IMR-90 (cell line): ENCODE measurements at regions not wholly inside any gene's neighbourhood (a gene's known extent, or its start where the extent isn't known, plus 50 kb on each side); places are given as distances from the start of the nearest gene placed in this dataset.

Experiments
- CEBPB ChIP-seq: IDR thresholded peaks from 2 replicates; pipeline ENCODE4 v1.6.1; 2012; ENCODE audit warnings: low read depth, low read length, improper control_type of control experiment
- CHD1 ChIP-seq: IDR thresholded peaks from 2 replicates; pipeline ENCODE4 v1.6.1; 2012; ENCODE audit warnings: low read depth, low read length, improper control_type of control experiment
- MAFK ChIP-seq: IDR thresholded peaks from 2 replicates; pipeline ENCODE4 v1.6.1; 2012; ENCODE audit warnings: low read depth, low read length, improper control_type of control experiment
- MAZ ChIP-seq: IDR thresholded peaks from 2 replicates; pipeline ENCODE4 v1.6.1; 2012; ENCODE audit warnings: low read depth, mild to moderate bottlenecking, low read length, improper control_type of control experiment, moderate library complexity, borderline replicate concordance
- MXI1 ChIP-seq: IDR thresholded peaks from 2 replicates; pipeline ENCODE4 v1.6.1; 2012; ENCODE audit warnings: low read depth, mild to moderate bottlenecking, low read length, moderate library complexity, borderline replicate concordance
- POLR2A ChIP-seq: IDR thresholded peaks from 2 replicates; pipeline ENCODE4 v1.6.1; 2012; ENCODE audit warnings: mild to moderate bottlenecking, low read depth, low read length
- RAD21 ChIP-seq: IDR thresholded peaks from 2 replicates; pipeline ENCODE4 v1.6.1; 2012; ENCODE audit warnings: low read length, improper control_type of control experiment
- RCOR1 ChIP-seq: IDR thresholded peaks from 2 replicates; pipeline ENCODE4 v1.6.1; 2012; ENCODE audit warnings: mild to moderate bottlenecking, low read length, improper control_type of control experiment; ENCODE audit not compliant: insufficient replicate concordance
- RFX5 ChIP-seq: IDR thresholded peaks from 2 replicates; pipeline ENCODE4 v1.8.0; 2012; ENCODE audit warnings: low read depth, mild to moderate bottlenecking, low read length, moderate library complexity
- SMC3 ChIP-seq: fragments of 150-350 bp; IDR thresholded peaks from 2 replicates; pipeline ENCODE4 v1.6.1; 2016; ENCODE audit warnings: low read depth, mild to moderate bottlenecking, antibody characterized with exemption, low read length, moderate library complexity
- TF ChIP-seq, protein P1 (sequence below): conservative IDR thresholded peaks from 2 replicates; pipeline ENCODE4 v1.5.1; 2012; ENCODE audit warnings: mild to moderate bottlenecking, low read depth, low read length, improper control_type of control experiment
- TF ChIP-seq, protein P2 (sequence below): fragments of 150-350 bp; IDR thresholded peaks from 2 replicates; pipeline ENCODE4 v1.6.1; 2017; ENCODE audit warnings: mild to moderate bottlenecking, antibody characterized with exemption, low read length, low read depth
- TF ChIP-seq, protein P3 (sequence below): fragments of 150-350 bp; IDR thresholded peaks from 2 replicates; pipeline ENCODE4 v1.6.1; 2016; ENCODE audit warnings: low read depth, mild to moderate bottlenecking, low read length, moderate library complexity, borderline replicate concordance

DNA sequence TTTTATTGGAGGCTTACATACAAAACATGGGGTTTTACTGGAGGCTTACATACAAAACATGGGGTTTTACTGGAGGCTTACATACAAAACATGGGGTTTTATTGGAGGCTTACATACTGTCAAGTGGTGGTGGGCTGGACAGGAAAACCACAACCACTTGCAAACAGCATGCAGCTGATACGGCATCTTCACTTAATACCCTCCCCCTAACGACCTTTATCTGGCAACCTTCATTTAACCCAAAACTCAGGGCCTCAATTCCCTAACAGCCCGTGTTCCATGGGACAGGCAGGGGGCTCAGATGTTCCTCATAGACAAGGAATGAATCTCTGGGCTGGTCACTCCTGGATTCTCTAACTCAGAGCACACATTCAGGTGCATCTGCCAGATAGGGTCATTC, 137.1 kb downstream of the CD47 start:
- TF ChIP-seq POLR2A = no peak
- TF ChIP-seq, protein P1, sequence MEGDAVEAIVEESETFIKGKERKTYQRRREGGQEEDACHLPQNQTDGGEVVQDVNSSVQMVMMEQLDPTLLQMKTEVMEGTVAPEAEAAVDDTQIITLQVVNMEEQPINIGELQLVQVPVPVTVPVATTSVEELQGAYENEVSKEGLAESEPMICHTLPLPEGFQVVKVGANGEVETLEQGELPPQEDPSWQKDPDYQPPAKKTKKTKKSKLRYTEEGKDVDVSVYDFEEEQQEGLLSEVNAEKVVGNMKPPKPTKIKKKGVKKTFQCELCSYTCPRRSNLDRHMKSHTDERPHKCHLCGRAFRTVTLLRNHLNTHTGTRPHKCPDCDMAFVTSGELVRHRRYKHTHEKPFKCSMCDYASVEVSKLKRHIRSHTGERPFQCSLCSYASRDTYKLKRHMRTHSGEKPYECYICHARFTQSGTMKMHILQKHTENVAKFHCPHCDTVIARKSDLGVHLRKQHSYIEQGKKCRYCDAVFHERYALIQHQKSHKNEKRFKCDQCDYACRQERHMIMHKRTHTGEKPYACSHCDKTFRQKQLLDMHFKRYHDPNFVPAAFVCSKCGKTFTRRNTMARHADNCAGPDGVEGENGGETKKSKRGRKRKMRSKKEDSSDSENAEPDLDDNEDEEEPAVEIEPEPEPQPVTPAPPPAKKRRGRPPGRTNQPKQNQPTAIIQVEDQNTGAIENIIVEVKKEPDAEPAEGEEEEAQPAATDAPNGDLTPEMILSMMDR = no peak
- TF ChIP-seq MAFK = no peak
- no peak for TF ChIP-seq RAD21
- no peak for TF ChIP-seq MXI1
- TF ChIP-seq, protein P2, sequence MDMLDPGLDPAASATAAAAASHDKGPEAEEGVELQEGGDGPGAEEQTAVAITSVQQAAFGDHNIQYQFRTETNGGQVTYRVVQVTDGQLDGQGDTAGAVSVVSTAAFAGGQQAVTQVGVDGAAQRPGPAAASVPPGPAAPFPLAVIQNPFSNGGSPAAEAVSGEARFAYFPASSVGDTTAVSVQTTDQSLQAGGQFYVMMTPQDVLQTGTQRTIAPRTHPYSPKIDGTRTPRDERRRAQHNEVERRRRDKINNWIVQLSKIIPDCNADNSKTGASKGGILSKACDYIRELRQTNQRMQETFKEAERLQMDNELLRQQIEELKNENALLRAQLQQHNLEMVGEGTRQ = no peak
- TF ChIP-seq CHD1 = no peak
- no peak for TF ChIP-seq RFX5
- TF ChIP-seq, protein P3, sequence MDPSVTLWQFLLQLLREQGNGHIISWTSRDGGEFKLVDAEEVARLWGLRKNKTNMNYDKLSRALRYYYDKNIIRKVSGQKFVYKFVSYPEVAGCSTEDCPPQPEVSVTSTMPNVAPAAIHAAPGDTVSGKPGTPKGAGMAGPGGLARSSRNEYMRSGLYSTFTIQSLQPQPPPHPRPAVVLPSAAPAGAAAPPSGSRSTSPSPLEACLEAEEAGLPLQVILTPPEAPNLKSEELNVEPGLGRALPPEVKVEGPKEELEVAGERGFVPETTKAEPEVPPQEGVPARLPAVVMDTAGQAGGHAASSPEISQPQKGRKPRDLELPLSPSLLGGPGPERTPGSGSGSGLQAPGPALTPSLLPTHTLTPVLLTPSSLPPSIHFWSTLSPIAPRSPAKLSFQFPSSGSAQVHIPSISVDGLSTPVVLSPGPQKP = no peak
- TF ChIP-seq CEBPB = no peak
- no peak for TF ChIP-seq SMC3
- TF ChIP-seq RCOR1 = no peak
- no peak for TF ChIP-seq MAZ
